AML-193 (cell line): ENCODE measurements at regions not wholly inside any gene's neighbourhood (a gene's known extent, or its start where the extent isn't known, plus 50 kb on each side); places are given as distances from the start of the nearest gene placed in this dataset.
"Not testable (repeated sequence)": the region's sequence is repeated elsewhere in the genome, so short reads cannot be mapped to it uniquely, and the experiment has no call there.

Experiments used
- DNase-seq, 2 experiments: peaks; one replicate each; lab custom pipeline; 2025; lab: John Stamatoyannopoulos, UW

DNA sequence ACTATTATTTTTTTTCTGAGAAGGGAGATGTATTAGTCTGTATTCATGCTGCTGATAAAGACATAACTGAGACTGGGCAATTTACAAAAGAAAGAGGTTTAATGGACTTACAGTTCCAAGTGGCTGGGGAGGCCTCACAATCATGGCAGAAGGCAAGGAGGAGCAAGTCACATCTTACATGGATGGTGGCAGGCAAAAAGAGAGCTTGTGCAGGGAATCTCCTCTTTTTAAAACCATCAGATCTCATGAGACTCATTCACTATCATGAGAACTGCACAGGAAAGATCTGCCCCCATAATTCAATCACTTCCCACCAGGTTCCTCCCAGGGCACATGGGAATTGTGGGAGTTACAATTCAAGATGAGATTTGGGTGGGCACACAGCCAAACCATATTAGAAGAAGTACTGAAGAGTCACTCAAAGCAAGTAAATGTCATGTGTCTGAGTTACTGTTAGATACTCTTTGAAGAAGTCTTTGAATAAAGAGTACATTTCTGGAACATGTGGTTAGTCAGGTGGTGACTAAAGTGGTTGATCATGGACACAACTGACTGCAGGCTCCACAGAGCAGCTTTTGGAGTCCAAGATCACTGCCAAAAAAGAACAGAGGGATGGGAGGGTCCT lies 430.9 kb upstream of the TBL1XR1 start:
- not testable (repeated sequence) for DNase-seq

DNA sequence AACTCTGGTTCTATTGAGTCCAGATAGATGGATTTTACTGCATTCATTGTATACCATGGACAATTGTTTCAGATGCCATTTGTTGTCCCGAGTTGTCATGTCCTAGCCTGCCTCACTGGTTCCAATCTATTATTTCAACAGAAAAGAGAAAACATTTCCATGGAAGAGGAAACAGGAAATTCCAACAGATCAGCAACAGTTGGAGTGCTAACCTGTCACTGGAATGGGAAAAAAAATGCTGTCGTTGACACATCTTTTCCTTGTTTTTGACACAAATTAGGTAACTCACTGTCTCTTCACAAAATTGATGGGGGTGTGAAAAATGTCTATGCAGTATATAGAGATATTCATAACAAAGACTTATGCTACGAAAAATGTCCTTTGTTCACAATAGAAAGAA lies 432.0 kb upstream of the TBL1XR1 start:
- no peak for DNase-seq

DNA sequence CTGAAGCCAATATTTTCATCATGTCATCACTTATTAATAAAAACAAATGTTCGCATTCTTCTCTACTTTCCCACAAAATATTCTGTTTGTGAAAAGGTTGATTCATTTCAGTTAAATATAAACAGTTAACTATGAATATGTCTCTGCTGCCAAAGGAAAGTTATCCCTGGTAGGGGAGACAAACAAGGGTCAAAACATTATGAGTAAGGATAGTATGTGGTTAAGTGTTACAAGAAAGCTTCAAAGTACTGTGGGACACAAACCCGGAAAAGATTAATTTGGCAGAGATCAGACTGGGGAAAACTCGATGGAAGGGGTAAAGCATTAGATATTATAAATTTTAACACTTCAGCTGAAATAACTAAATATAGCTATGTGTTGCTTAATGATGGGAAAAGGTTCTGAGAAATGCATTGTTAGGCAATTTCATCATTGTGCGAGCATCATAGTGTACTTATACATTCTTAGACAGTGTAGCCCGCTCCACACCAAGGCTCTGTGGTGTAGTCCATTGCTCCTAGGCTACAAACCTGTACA lies 436.5 kb upstream of the TBL1XR1 start:
- no peak for DNase-seq

DNA sequence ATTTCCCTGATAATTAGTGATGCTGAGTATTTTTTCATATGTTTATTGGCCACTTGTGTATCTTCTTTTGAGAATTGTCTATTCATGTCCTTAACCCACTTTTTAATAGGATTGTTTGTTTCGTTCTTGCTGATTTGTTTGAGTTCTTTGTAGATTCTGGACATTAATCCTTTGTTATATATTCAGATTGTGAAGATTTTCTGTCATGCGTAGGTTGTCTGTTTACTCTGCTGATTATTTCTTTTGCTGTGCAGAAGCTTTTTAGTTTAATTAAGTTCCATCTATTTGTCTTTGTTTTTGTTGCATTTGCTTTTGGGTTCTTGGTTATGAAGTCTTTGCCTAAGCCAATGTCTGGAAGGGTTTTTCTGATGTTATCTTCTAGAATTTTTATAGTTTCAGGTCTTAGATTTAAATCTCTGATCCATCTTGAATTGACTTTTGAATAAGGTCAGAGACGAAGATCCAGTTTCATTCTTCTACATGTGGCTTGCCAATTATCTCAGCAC lies 438.4 kb upstream of the TBL1XR1 start:
- DNase-seq = not testable (repeated sequence)

DNA sequence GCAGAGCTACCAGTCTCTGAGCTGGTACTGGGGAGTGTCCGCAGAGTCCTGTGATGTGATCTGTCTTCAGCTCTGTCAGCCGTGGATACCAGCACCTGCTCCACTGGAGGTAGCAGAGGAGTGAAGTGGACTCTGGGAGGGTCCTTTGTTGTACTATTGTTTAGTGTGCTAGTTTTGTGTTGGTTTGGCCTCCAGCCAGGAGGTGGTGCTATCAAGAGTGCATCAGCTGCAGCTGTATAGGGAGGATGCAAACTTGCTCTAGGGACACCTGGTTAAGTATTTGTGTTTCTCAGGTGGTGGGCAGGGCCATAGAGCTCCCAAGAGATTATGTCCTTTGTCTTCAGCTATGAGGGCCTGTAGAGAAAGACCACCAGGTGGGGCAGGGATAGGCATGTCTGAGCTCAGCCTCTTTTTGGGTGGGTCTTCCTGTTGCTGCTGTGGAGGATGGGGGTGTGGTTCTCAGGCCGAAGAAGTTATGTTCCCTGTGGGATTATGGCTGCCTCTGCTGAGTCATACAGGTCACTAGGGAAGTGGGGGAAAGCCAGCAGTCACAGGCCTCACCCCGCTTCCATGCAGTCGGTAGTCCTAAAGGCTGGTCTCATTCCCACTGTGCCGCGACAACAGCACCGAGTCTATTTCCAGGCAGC lies 443.2 kb upstream of the TBL1XR1 start:
- DNase-seq = no peak

DNA sequence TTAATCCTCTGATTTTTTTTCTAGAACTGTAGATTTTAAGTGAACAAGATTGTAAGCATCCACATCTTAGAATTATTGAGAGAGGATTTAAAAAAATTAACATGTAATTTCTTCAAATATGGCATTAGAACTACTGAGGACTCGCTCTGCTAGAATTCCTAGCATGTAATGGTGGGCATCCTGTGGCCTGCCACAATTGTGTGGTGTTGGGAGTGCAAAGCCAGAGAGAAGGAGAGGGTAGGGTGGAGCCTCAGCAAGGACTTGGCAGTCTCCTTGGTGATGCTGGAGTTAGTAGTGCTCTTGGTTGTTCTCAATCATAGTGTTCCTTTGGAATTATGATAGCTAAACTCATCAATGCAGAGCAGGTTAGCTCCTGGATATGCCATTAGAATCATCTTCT lies 443.9 kb upstream of the TBL1XR1 start:
- DNase-seq = no peak

DNA sequence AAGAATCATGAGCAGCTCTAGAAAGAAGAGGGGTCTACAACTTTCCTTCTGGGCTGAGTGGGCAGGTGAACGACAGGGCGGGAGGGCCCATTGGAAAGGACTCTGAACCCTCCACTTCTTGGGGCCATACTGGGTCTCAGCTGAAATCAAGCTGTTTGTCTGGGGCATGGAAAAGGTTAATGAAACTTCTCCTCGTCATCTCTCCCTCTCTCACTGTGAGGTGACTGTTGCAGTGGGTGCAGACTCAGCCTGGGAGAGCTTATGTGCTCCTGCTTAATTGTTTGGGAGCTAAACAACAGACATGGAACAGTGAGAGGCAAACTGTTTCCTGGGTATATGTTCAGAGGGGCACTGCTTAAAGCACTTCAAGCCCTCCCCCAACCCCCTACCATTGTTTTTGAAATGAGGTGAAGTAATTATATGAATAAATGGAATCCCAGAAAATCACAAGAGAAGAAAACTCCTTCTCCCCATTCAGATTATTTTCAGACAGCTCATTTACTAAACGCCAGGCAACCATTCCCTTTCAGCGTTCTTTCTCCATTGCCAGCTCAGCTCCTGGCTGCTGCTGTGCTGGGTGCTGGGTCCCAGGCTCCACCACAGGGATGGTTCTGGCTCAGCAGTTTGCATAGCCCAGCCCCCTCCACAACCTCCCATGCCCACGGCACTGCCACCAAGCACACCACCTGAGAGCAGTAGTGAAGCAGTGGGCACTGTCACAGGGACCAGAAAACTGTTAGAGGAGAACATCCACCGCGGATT lies 444.9 kb upstream of the TBL1XR1 start:
- no peak for DNase-seq

DNA sequence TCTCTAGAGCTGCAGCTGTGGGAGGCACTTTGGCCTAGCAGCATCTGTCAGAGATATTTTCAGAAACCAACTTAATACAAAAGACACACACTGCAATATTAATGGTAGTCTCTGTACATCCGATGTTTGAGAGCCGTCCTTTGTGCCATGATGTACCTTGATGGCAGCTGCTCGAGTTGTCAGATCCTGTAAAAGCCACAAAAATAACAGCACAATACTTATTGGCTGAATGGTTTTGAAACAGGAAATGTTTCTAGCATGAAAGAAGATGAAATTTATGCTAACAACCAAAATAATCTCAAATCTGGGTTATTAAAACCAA lies 445.5 kb upstream of the TBL1XR1 start:
- no peak for DNase-seq

DNA sequence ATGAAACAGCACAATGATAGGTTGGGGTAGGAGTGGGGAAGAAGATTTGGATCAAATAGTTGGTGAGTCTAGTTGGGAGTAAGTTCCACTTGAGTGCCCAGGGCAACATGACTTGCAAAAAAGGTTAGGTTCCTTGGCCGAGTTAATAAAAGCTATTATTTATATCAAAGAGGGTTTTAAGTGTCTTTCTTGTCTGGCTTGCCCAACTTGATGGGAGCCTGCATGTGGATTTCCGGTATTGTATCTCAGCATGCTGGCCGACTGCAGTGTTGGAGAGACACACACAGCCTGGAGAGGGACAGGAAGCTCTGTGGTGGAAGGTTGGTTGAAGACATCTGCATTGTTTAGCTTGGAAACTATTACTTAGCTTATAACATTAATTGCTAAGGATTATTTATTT lies 449.5 kb upstream of the TBL1XR1 start:
- peak; percentile 87 to 88 for DNase-seq

DNA sequence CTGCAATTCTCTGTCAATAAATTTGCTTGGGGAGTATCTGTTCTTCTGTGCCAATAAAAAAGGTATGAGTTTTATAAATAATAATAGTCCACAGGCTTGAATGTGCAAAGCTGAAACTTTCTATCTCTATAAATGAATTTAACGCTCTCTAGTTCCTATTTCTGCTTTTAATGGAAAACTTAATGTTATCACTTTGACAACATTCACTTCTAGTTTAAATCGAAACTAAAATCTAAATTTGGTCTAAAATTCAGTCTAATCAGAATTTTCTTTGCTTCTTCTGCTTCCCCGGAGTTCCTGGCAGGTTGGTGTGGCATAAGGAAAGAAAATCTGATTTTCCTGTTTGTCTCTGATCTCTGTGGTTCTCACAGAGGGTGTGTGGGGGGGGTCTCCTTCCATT lies 450.1 kb upstream of the TBL1XR1 start:
- DNase-seq = peak in 1 of 2 experiments; percentile 31

DNA sequence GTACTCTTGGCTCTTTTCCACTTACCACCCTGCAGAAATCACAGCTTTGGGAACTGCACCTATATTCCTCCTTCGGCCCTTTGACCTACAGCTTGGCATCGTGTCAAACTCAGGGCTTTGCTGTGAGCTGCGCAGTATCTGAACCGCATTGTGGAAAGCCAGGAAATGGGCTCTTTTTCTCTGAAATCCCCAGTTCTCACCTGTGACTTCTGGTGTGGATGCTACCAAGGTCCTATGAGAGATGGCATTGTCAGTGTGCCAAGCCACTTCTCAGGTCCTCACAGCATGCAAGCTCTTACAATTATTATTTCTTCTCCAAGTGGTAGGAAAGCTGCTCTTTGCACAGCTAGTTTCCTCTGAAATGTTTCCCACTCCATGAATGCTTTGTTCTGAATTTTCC lies 450.6 kb upstream of the TBL1XR1 start:
- no peak for DNase-seq

DNA sequence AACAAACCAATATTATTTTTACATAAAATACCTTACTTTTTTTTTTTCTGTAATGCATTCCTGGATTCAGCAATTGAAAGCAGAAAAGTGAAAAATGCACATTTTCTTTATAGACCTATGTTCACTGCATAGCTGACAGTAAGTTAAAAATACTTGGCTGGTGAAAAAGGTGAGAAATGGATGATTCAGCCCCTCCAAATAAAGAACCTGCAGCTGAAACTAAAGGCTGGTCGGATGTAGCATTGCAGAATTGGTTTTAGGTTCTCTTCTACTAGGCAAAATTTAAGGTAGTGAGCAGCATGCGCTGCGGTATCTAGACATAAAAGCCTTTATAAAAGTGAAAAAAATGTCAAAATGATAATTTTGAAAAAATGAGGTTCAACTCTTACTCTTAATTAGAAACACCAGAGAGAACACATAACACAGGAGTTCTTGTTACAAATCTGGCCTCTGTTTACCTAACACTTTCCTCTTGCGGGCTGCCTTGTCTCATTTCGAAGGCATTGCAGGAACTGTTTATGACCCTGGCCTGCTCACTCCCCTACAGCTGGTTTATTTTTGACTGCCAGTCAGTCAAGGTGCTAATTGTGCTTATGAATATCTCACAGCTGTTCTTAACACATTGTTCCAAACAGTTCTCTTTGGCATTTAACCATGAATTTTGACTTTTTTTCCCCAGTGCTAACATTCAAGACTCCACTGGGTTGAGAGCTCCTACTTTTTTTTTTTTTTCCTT lies 455.4 kb upstream of the TBL1XR1 start:
- no peak for DNase-seq

DNA sequence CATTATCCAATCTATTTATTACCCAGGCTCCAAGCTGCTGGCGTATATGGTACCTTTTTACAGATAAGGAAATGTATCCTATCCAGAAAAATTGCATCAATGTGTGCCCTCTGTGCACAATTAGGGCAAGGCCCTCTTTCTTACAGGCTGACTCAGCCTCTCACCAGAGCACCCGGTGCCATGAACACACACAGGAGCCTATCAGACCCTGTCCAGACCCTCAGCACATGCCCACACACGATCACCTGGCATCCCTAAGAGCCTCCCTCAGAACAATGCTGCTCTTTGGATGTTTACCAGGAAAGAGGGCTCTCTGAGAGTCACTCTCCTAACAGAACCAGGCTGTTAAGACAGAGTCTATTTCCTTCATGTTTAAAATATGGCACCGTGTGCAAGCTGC lies 460.0 kb upstream of the TBL1XR1 start:
- DNase-seq = no peak

DNA sequence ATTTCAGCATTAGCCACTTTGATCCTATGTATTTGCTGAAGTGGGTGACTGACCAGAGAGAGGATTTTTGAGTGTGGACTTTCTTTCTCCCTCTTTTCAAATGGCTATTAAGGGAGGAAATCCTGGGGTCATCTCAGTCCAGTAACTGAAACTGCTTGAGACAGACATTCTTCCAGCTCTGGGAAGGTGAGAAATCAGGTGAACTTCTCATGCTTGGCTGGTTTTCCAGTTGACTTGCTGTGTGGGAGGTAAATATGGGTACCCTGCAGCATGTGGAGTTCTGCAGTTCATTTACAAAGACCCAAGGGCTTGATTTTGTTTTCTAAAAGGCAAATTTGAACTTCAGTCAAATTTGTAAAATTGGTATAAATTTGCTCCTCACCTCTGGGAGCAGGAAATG lies 461.1 kb upstream of the TBL1XR1 start:
- DNase-seq = no peak

DNA sequence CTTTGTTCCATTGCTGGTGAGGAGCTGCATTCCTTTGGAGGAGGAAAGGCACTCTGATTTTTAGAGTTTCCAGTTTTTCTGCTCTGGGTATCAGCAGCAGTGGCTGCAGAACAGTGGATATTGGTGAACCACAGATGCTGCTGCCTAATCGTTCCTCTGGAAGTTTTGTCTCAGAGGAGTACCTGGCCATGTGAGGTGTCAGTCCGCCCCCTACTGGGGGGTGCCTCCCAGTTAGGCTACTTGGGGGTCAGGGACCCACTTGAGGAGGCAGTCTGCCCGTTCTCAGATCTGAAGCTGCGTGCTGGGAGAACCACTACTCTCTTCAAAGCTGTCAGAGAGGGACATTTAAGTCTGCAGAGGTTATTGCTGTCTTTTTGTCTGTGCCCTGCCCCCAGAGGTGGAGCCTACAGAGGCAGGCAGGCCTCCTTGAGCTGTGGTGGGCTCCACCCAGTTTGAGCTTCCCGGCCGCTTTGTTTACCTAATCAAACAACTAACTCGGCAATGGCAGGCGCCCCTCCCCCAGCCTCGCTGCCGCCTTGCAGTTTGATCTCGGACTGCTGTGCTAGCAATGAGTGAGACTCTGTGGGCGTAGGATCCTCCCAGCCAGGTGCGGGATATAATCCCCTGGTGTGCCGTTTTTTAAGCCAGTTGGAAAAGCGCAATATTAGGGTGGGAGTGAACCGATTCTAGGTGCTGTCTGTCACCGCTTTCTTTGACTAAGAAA lies 467.3 kb upstream of the TBL1XR1 start:
- DNase-seq = not testable (repeated sequence)

DNA sequence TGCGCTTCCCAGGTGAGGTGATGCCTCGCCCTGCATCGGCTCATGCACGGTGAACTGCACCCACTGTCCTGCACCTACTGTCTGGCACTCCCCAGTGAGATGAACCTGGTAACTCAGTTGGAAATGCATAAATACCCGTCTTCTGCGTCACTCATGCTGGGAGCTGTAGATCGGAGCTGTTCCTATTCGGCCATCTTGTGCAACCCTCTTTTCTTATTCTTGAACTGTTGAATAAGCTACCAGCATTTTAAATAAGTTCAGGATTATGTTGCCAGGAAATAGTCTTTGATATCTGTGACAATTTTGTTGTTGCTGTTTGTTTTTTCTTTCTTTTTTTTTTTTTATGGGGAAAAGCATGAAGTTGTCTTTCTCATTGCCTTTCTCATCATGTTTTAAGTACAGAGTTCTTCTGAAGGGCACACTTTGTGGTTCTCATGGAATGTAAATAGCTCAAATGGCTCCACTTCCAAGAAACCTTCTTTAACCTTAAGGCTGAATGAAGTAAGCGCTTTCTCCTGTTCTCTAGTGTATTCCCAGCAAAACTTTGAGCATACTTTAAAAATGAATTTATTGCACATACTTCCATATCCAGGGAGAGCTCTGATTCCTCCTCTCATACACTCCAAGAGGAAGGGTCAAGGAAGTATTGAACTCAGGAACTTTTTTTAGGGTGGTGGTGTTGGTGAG lies 468.0 kb upstream of the TBL1XR1 start:
- no peak for DNase-seq

DNA sequence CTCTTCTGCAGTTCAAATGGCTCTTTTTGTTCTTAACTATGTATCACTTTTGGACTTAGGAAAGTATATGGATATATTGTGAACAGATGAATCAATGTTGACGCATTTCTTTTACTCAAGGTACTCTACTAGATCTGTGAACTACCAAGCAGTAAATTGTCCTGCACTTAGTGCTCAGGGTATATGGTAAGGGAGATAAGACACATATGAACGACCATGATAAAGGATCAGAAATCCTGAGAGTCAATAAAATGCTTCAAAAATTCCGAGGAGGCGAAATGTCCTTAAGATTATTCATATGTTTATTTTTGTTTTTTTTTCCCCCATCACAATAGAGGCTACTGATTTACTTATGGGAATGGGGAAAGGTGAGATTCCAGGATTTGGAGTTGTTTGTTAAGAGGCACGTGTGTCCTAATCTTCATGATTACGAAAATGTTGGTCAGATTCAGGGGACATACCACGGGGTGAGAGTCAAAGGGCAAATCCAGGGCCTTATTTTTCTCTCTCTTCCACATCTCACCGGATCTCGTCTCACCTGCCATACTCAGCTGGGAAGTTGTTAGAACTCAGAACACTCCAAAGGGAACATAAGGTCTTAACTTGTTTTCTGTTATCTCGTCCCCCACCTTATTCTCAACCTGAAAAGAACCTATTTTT lies 475.1 kb upstream of the TBL1XR1 start:
- DNase-seq = no peak

DNA sequence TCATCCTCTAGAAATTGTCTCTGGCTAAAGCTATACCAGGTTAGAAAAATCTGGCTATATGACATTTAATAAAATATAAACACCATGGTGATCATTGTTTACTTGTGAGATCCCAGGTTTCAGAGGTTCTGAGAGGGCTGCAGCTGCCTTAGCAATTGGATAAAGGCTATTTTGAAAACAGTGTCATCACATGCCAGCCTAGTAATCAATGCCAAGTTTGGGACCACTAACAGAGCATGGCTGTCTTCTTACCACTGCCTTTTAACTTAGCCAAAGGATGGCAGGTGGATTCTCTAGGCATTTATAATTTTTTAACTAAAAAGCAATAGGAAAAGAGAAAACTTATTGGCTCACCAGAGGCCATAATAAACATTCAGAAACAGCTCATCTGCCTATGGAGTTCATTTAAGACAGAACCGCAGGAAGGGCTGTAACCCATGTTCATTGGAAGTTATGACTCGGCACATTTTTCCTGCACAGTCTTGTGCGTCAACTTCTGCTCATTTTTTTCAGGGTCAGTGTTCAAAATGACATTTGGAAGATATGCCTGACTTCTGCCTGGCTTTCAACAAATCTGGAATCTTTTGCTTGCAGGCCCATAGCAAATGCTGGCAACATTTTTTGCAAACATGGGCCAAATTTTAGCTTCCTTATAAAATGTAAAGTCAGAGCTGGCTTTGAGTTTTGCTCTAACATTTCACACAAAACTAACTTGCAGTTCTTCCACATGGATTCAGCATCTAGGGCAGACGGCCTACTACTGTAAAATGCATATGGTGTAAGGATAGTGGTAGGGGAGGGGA lies 476.0 kb upstream of the TBL1XR1 start:
- peak; percentile 56 to 59 for DNase-seq

DNA sequence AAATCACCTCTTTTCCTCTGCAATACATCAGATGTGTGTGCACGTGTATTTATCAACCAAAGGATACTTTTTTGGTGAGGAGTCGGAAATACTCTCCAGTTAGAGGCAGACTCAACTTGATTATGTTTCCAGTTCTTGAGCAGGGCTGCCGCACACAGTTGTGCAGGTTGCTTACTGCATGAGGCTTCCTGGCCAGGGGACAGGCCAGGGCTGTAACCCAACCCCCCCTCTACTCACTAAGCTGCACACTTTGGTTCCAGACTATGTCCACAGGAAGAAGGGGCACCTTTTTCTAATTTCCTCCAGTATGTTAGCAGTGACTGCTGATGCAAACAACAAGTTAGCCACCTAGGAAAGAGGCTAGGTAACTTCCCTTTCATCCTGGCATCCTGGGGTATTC lies 476.9 kb upstream of the TBL1XR1 start:
- no peak for DNase-seq

DNA sequence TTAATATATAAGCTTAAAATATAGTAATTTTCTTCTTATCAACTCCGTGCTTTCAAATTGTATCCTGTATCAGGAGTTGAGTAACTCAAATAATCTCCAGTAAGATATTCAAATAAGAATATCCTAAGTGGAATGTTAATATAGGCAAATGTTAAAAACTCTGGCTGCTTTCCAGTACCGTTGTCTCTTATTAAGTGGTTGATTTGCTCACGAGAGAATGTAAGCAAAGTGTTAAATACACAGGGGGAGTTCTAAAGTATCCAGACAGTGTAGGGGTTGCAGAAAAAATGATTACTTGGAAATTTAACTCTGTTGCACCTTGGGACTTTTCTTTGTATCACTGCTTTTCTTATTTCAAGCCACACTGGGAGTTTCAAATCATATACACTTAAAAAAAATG lies 478.9 kb upstream of the TBL1XR1 start:
- DNase-seq = no peak
